ENCODE measurements at regions not wholly inside any gene's neighbourhood (a gene's known extent, or its start where the extent isn't known, plus 50 kb on each side); places are given as distances from the start of the nearest gene placed in this dataset.

DNA sequence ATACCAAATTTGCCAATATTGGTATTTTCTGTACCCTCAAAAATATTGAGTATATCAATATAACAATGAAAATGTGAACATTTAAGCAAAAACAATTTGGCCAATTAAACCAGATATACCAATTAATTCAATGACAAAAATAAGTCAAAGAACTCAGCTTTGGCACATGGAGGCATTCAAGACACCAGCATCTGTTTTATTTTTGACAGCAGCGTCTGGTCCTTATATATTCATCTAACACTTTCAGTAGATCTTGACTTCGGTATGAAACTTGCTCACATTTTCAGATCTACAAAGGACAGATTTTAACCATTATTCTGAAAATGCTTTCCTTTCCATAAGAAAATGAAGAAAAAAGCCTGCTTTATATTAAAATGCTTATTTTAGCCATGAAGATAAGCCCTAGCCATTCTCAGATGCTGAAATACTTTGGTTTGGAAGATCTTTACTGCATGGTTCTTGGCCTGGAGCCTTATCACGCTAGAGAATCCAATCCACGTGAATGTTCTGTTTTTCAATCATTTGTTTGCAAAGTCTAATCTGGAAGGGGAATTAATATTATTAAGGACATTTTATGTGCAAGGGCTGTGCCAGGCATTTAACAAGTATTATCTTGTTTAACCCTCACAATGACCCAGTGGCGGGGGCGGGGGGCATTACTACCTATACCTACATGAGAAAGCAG, 132.2 kb downstream of the DLEU7 start:
- no peak for DNase-seq (ENCODE audit: low read depth, low spot score)

DNA sequence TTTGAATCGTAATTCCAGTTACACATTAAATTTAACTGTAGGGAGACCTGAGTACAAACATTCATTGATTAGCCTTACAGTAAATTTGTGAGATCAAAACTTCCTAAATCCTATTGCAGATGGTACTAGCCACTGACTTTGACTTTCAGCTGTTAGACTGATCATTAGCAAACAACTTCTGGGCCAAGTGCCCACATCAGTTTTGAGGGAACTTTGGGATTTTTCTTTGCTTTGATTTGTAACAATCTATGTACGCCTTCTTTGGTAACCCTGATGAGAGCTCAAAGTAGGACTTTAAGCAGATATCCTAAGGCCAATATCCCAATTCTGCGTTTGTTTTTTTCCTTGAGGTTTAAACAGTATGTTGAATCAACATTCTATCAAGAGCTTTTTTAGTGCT, 131.5 kb downstream of the DLEU7 start:
- no peak for DNase-seq (ENCODE audit: low read depth, low spot score)

DNA sequence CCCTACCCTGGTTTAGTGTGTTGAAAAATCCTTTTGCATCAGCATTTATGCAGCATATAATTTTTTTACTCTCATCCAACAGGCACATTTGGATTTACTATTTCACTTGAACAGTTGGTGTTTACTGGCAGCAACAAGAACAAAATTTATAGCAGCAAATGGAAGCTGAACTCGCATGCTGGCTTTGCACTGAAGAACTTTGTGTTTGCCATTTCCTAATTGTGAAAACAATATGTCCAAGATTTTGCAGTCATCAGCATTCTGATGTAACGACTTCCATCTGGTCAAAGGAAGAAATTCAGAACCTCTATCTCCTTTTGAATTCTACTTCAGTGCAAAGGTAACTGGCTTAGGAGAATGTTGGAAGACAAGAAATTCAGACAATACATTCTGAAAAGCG, 131.0 kb downstream of the DLEU7 start:
- DNase-seq (ENCODE audit: low read depth, low spot score) = no peak

DNA sequence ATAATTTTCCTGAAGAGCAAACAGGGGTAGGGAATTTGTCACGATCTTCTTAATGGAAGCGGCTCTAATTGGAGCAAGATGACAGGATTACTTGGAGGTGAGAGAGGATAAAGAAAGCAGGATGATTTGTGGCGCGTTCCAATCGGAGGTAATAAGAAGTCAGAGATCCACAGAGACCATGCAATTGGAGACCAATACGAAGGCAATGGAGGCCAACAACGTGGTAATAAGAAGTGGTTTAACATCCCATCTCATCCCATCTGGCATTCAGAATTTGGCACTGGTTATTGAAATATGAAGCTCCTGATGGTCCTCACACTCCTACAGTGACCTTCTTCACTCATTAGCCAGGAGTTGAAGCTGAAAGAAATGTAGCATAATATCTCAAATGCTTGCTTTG, 130.6 kb downstream of the DLEU7 start:
- DNase-seq (ENCODE audit: low read depth, low spot score) = no peak

DNA sequence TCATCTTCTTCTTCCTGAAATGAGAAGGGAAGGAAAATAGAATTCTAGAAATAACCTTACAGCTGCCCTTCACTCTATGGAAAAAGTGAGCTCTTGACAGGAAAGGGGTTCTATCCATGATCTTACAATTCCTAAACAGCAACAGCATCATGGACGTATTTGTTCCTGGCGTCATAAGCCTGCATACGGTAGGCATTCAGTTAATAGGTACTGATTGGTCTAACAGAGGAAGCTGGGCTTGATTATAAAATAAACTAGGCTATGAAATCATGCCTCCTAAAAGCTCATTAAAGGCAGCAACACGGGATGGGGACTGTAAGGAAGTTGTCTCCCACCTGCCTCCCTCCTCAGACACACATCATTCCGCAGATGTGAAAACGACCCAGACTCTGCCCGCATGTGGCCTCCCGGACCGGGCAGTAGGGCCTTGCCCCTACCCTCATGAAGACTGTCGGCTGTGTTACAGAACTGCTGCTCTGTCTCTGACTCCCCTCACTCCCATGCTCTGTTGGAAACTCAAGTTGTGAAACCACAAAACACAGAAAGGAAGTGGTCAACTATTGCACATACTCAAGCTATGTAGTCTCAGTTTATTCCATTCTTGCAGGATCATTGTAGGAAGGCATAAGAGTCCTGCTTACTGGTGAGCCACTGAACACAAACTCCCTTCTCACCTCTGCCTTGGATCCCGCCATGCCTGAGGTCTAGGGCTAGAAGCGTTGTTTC, 129.8 kb downstream of the DLEU7 start:
- DNase-seq (ENCODE audit: low read depth, low spot score) = peak; percentile 51

DNA sequence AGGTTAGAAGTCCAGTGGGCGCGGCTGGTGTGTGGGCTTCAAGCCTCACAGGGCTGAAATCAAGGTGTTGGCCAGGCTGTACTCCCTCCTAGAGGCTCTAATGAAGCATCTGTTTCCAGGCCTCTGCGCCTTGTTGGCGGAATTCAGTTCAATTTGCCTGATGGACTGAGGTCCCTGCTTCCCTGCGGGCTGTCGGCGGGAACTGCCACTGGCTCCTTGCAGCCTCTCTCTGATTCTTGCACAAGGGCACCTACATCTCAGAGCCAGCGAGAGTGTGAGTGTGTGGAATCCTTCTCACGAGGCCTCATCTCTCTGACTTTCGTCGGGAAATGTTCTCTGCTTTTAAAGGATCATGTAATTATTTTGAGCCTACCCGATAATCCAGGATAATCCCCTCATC, 128.6 kb downstream of the DLEU7 start:
- no peak for DNase-seq (ENCODE audit: low read depth, low spot score)

DNA sequence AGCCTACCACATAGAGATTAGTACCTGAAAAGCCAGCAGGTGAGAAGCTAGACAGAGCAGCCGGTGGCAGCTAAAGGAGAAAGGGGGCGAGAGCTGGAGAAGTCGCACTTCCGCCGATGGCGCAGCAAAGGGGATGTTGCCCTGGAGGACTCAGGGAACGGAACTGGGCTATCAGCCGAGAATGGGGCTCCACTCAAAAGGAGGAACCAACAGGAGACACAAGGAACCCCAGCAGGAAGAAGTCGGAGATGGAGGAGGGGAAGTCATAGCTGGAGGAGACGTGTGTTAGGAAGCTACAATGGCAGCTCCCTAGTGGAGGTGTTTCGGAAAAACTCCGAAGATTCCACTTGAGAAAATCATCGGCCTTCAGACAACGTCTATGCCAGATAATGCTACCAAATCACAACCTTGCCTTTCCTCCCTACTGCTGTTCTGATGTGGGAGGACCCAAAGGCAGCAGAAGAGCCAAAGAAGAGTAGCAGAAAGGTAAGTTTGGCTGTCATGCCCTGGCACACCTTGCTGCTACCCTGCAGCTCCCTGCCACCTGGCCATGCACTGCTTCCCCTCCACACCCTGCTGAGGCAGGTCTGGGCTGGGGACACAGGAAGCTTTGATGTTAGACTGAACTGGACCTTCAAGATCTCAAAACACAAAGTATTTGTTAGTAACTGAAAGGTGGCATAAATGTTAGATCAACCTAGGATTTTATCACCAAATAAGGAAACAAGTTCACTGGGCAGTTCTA, 127.9 kb downstream of the DLEU7 start:
- no peak for DNase-seq (ENCODE audit: low read depth, low spot score)

DNA sequence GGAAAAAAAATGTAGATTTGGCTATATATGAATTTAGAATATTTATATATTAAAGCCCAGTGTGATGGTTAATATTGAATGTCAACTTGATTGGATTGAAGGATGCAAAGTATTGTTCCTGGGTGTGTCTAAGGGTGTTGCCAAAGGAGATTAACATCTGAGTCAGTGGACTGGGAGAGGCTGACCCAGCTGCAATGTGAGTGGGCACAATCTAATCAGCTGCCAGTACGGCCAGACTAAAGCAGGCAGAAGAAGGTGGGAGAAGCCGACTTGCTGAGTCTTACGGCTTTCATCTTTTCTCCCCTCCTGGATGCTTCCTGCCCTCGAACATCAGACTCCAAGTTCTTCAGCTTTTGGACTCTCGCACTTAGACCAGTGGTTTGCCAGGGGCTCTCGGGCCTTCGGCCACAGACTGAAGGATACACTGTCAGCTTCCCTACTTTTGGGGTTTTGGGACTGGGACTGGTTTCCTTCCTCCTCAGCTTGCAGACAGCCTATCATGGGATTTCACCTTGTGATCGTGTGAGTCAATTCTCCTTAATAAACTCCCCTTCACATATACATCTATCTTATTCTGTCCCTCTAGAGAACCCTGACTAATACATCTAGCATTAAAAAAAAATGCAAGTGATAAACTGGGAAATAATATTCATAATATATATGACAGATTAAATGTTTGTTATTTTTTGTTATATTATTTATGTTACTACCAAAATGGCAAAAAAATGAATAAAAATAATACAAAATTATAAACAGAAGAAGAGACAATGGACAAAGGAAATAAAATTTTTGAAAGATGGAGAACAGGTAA, 122.4 kb downstream of the DLEU7 start:
- no peak for DNase-seq (ENCODE audit: low read depth, low spot score)

DNA sequence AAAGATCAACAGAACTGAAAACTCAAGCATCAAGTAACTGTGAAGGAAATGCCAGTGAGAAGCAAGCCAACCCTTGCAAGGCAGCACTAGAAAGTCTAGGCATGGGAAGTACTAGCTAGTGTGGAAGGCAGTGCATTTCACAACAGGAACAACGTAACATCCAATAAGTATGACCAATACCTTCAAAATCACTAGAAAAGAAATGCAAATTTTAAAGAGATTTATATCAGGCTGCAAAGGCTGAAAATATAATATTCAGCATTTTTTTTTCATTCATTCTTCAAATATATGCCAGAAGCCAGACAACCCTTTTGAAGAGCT, 121.9 kb downstream of the DLEU7 start:
- DNase-seq (ENCODE audit: low read depth, low spot score) = no peak

DNA sequence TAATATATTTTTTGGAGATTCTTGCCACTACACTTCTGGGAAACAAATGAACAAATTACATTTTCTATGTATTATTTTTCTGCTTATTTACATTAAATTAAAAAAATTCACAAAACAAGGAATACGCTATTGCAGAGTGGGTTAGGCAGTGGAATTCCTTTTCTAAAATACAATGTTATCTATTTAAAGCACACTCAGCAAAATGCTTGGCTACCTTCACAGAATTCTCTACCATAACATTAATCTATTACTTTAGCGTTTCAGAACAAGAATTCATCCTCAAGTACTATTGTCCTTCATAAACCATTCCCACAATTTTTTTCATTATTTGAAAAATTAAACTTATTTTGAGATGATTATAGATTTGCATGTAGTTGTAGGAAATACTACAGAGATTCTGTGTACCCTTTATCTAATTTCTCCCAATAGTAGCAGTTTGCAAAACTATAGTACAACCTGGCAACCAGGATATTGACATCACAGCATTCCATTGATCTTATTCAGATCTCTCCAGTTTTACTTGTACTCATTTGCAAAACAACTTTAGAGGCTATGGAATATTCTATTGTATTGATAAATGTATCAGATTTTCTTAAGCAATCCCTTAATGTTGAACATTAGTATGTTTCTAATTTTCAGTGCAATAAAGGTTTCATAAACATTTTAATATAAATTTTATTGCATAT, 120.9 kb downstream of the DLEU7 start:
- no peak for DNase-seq (ENCODE audit: low read depth, low spot score)

DNA sequence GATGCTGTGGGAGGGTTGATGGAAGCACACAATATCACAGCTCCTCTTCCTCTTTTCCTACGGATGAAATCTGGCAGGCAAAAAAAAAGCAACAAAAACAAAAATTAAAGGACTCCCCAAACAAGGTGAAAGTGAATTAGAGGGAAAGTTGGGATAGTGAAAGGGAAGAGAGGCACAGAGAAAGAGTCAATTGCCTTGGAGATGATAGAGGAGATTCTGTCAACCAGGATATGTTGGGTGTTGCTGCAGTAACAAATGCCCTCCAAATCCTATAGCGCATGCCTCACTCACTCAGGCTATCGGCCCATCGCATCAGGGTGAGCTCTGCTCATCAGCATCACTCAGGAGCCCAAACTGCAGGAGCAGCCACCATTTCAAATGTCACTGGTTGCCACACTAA, 119.1 kb downstream of the DLEU7 start:
- DNase-seq (ENCODE audit: low read depth, low spot score) = no peak

DNA sequence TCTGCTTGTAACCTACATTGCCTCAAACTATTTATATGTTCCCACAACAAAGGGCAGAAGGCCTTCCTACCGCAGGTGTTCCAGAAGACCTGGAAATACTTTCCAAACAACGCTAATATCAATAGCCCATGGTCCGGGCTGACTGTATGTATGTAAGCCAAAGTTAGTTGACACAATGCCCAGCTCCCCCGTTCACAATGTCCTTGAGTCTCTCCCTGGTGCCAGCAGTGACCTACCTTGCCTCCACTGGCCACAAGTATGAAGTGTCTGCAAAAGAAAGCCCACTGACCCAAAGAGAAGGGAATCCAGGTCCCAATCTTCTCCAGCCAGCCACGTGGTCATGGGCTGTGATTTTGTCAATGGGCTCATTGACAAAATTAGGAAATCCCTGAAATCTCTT, 118.6 kb downstream of the DLEU7 start:
- DNase-seq (ENCODE audit: low read depth, low spot score) = no peak

DNA sequence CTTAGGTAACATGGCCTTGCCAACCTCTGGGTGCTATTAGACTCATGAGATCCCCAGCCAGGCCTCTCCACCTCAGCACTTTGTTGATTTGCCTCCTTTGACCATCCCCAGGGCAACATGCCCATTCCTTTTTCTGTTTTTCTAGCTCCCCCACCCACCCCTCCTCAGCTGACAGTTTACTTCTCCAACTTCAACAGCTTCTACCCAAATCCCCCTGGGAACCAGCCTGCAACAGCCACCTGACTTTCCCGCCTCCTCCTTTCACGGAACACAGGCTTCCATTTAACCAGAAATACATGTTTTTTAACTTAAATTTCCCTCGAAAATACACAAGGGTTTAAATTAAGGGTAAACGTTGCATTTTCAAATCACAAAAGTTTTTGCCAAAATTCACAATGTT, 117.3 kb downstream of the DLEU7 start:
- no peak for DNase-seq (ENCODE audit: low read depth, low spot score)

DNA sequence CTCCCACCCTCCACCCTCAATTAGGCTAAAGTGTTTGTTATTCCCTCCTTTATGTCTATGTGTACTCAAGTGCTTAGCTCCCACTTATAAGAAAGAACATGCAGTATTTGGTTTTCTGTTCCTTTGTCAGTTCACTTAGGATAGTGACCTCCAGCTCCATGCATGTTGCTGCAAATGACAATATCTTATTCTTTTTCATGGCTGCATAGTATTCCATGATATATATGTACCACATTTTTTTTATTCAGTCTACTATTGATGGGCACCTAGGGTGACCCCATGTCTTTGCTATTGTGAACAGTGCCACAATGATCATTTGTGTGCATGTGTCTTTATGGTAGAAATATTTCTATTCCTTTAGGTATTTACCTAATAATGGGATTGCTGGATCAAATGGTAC, 114.3 kb downstream of the DLEU7 start:
- no peak for DNase-seq (ENCODE audit: low read depth, low spot score)

DNA sequence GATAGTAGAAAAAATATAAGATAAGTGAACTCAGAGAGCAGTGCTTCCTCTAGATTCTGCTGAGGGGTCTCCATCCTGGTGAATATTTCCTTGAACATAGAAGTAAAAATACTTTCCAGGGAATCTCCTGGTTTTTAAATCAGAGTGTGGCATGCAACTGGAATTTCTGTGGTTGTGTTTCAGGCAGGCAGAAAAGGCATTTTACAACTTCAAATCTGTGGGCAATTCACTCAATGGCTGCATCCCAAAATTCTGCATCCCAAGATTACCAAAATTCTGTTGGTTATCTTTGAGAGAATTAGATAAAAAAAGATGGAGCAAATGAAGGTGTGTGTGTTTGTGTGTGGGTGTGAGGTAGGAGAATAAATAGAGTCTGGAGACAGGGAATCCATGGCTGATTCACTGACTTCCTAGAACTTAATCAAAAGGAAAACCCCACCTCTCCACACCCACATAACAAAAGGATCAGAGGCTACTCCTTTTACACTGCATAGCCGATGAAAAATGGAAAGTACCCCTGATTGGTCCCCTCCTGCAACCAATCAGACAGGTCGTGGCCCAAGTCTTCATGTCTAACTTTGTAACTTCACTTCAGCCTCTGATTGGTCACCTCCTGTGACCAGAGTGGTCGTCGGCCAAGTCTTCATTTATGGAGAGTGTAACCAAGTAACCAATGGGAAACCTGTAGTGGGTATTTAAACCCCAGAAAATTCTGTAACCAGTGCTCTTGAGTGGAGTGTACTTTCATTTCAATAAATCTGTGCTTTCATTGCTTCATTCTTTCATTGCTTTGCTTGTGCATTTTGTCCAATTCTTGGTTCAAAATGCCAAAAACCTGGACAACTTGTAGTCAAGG, 112.8 kb downstream of the DLEU7 start:
- no peak for DNase-seq (ENCODE audit: low read depth, low spot score)

DNA sequence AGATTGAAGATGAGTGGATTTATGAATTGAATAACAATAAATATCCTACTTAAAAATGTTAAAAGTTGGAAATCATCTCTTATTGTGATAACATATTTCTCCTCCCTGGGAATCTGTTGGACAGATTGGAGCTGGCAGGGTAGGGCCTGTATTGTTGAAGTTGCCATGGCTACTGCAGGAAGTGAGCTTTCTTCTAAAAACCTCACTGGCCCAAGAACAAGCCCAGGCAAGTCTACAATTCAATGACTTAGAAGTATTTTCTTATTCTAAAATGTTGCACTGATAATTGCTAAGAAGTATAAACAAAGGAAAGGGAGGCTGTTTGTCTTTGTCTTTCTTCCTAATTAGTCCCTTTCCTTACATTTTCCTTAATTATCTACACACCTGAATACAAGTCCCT, 112.1 kb downstream of the DLEU7 start:
- no peak for DNase-seq (ENCODE audit: low read depth, low spot score)

DNA sequence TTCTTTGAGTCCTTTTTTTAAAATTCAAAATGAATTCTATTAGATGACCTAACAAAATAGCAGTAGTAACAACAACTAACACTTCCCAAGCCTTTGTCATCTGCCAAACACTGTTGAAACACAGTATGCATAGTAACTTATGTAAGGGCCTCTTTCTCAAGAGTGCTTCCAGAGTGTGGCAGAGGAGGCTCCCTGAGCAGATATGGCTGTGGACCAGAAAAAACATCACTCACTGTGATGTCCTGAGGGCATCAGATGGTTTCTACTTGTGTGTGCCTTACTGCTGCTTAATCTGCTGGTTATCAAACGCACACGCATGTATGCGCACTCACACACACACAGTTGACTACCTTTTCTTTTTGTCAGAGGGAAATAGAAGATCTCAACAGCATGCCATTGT, 110.8 kb downstream of the DLEU7 start:
- DNase-seq (ENCODE audit: low read depth, low spot score) = peak; percentile 67

DNA sequence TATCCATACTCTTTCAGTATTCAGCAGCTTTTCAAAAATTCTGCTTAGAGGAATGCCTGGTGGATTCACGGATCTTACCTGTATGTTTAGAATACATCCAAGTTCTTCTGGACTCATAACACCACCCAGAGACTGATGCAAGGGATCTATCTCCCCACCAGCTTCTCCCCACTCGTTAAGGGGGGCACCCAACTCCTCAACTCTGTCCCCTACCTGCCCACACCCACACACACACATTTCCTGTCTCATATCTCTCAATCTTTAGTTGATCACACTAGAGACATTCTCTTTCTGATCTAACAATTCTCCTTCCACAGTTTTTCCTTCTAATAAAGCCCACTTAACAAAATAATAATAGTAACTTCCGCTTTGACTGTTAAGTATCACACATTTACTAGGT, 110.1 kb downstream of the DLEU7 start:
- DNase-seq (ENCODE audit: low read depth, low spot score) = no peak

DNA sequence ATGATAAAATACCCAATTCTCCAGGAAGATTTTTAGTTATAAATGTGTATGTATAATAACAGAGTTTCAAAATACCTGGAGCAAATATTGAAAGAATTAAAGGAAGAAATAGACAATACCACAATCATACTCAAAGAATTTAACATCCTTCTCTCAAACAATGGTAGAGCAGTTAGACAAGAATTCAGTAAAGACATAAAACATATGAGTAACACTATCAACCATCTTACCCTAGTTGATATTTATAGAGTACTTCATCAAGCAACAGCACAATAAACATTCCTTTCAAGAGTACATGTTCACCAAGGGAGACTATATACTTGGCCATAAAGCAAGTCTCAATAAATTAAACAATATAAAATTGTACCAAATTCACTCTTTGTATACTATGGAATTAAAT, 108.4 kb downstream of the DLEU7 start:
- no peak for DNase-seq (ENCODE audit: low read depth, low spot score)

DNA sequence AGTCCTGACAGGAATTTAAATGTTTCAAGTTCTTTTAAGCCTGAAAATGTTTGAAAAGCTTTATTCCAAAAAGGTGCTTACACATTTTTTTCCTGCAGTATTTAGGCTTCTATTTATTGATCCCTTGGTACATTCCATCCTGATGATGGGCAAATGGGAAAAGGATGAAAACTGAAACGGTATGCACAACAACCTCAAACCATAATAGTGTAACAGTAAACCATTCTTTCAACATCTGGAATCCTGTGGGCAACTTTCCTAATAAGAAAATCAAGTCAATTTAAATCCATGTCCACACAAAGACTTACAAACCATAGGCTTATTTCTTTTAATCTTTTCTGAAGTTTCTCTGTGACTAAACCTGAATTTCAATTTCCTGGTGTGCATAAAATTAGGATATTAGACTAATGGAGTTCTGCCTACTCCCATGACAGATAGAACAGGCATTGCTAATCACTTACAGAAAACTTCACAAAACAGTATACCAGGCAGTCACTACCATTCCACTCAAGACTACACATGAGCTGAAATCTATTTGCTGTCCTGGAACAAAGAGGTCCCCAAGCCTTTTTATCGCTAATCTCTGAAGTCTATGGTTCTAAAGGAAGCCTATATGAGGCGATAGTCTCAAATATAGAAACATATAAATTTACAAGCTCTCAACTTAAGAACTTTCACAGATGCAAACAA, 103.3 kb downstream of the DLEU7 start:
- no peak for DNase-seq (ENCODE audit: low read depth, low spot score)

All from brain pericyte (primary cell).